ENCODE measurements at regions not wholly inside any gene's neighbourhood (a gene's known extent, or its start where the extent isn't known, plus 50 kb on each side); places are given as distances from the start of the nearest gene placed in this dataset.

DNA sequence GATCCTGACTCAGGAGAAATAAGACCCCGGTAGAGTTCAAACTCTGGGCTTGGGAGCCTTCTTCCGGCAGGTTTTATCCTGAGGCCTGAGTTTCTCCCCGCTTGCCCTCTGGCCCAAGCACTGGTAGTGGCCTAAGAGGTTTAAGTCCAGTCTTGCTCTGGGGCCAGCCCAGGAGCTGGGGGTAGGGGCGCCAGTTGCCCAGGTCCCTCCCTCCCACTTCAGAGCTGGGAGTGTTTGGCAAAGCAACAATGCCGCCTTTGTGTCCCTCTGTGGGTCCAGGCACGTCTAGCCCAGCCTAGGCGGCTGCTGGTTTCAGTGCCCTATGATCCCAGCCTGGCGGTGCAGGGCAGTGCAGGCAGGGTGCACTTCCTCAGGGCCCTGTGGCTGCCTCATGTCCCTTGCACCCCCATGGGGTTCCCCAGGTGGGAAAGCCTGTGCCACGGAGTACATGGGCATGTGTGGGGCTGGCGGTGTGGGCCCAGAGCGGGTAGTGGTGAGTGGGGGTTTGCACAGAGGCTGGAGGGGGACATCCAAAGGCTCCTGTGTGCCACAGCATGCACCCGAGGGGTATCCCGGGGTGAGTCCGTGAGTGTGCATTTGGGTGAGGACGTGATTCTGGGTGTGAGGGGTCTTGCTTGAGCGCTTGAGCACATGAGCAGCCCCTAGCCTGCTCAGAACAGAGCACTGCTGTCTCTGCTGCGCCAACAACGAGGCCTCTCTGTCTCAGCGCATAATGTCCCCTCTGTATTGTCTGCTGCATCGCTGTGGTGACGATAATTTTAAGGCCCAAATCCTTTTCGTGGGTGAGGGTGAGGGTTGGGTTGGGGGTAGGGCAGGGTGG, 61.7 kb upstream of the PSD2 start:
- DNase-seq (no peak), ATAC-seq (ENCODE audit: low read depth in 2 of 2) (peak; percentile 34 to 35)
- H3K4me3 Mint-ChIP-seq, result no peak overlapping the region
- H3K9me3 Mint-ChIP-seq, result no peaks in the 10 kb centered on the region
- H3K27me3 Mint-ChIP-seq, result no peaks in the 10 kb centered on the region
- no peaks in the 10 kb centered on the region for H3K36me3 Mint-ChIP-seq
- peaks cover 2 to 4% (median 3%) of the 10 kb centered on the region in 3 donors for H3K4me1 Mint-ChIP-seq
- H3K27ac Mint-ChIP-seq, result peak overlapping the region in 1 of 6 donors; percentile 54

DNA sequence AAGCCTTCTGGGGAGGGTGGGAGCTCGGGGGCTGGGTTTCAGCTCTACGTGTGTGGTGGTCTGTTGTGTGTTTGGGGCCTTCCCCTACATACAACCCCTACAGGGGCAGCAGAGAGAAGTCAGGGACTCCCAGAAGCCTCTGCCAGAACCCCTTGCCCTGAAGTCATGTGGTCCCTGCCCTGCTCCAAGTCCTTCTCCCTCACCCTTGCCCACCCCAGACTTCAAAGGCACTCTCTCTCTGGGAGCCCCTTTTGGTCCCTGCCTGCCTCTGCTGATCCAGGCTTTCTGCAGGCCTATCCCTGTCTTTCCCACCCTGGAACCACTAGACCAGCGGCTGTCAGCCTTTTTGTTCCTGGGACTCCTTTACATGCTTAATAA, 61.1 kb upstream of the PSD2 start:
- H3K27ac Mint-ChIP-seq, result no peak overlapping the region

GRCh38 chr5:139738193-139739149, 57.1 kb upstream of the PSD2 start:
- no peaks in the 10 kb centered on the region for H3K27me3 Mint-ChIP-seq
- H3K4me3 Mint-ChIP-seq, result peak overlapping the region in 2 of 8 donors; percentile 6 to 12
- ATAC-seq (ENCODE audit: low read depth in 2 of 2) (no peak), DNase-seq (no peak)
- H3K9me3 Mint-ChIP-seq, result no peaks in the 10 kb centered on the region
- peaks cover 39 to 46% (median 46%) of the 10 kb centered on the region in 3 donors for H3K4me1 Mint-ChIP-seq
- no peaks in the 10 kb centered on the region for H3K36me3 Mint-ChIP-seq
- H3K27ac Mint-ChIP-seq, result peak overlapping the region in 1 of 6 donors; percentile 13

More for the DNA sequence above, 61.1 kb upstream of the PSD2 start:
- no peak for DNase-seq
- H3K36me3 Mint-ChIP-seq, result no peaks in the 10 kb centered on the region
- no peak overlapping the region for H3K4me3 Mint-ChIP-seq
- H3K4me1 Mint-ChIP-seq, result peaks cover 6 to 10% (median 7%) of the 10 kb centered on the region in 3 donors
- H3K9me3 Mint-ChIP-seq, result no peaks in the 10 kb centered on the region
- H3K27me3 Mint-ChIP-seq, result no peaks in the 10 kb centered on the region
- no peak for ATAC-seq (ENCODE audit: low read depth in 2 of 2)

- no peaks in the 10 kb centered on the region for H3K36me3 Mint-ChIP-seq
- peaks cover 40 to 54% (median 51%) of the 10 kb centered on the region in 3 donors for H3K4me1 Mint-ChIP-seq
- peak overlapping the region in 6 of 8 donors; percentile 52 to 77 (median 68) for H3K4me3 Mint-ChIP-seq
- no peaks in the 10 kb centered on the region for H3K27me3 Mint-ChIP-seq
- no peaks in the 10 kb centered on the region for H3K9me3 Mint-ChIP-seq
- ATAC-seq (ENCODE audit: low read depth in 2 of 2) (no peak), DNase-seq (no peak)
- peak overlapping the region in 4 of 6 donors; percentile 15 to 85 (median 52) for H3K27ac Mint-ChIP-seq
Observed at GRCh38 chr5:139739150-139739974, 56.2 kb upstream of the PSD2 start.

DNA sequence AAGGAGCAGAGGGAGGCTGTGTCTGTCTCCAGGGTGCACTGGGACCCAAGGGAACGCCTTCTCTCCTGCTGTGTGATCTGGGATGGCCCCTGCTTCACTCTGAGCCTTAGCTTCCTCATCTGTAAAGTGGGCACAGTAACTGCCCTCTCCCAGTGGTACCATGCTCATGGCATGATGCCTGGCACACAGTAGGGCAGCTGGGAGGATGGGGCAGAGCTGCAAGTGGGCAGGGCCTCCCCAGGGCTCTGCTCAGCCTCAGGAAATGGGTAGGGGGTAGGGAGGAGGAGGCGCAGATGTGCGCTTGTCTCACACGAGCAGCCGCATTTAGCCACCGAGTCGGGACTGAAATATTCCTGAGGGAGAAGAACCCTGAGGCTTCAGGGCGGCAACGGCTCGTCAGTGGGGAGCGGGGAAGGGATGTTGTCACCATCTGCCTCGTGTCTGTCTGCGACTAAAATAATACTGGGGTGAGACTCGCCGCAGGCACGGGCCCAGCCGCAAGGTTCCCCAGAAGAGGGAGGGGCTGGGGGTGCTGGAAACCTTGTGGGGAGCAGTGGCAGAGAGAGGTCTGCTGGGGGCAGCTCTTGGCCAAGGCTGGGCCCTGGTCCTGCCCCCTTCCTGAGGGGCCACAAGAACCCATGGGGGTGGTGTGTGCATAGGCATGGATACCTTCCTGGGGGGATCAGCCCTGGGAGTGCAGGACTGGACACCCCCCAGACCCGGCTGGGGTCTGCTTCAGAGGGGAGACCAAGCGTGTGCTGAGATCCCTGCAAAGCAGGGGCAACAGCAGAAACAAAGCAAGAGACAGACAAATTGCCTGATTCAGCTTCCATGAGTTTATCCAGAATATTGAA, 55.2 kb upstream of the PSD2 start:
- Mint-ChIP-seq H3K4me1 (peaks cover 48 to 63% (median 61%) of the 10 kb centered on the region in 3 donors), H3K9me3 (no peaks in the 10 kb centered on the region), H3K27ac (peak overlapping the region; percentile 38 to 94 (median 87)), H3K36me3 (no peaks in the 10 kb centered on the region), H3K4me3 (peak overlapping the region in 7 of 8 donors; percentile 52 to 86 (median 71)), H3K27me3 (no peaks in the 10 kb centered on the region)
- ATAC-seq (ENCODE audit: low read depth in 2 of 2) (peak; percentile 69 to 75), DNase-seq (peak; percentile 64)

DNA sequence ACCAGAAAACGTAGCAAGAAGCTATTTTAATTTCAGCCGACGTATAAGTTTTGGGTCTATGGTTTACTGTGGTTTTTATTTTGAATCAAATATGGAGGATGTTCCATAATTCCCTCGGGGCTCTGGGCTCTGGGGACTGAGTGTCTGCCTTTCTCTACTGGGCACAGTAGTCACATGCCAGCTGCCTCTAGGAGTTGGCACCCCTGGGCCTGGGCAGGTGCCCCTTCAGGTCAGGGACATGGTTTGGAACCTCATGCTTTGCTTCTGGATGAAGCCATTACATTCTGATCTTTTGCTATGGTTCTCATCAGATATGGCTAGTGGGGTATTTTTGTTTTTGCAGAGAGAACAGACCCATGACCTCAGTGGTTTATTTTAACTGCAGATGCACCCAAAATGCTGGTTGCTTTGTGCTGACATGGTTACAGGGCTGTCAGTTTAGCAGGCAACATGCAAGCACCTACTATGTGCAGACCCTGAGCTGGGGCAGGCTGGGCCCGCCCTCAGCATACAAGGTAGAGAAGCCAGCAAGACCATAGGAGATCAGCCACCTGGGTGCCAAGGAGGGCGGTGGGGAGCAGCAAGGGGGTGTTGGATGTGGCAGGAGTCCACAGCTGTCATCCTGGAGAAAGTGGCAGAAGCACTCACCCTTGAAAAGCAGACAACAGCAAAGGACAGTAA, 54.5 kb upstream of the PSD2 start:
- peaks cover 52 to 70% (median 69%) of the 10 kb centered on the region in 3 donors for H3K4me1 Mint-ChIP-seq
- peak overlapping the region in 7 of 8 donors; percentile 52 to 78 (median 71) for H3K4me3 Mint-ChIP-seq
- DNase-seq, result peak; percentile 57
- peak; percentile 56 to 62 for ATAC-seq (ENCODE audit: low read depth in 2 of 2)
- H3K36me3 Mint-ChIP-seq, result no peaks in the 10 kb centered on the region
- H3K9me3 Mint-ChIP-seq, result no peaks in the 10 kb centered on the region
- H3K27ac Mint-ChIP-seq, result peak overlapping the region in 5 of 6 donors; percentile 79 to 93 (median 87)
- no peaks in the 10 kb centered on the region for H3K27me3 Mint-ChIP-seq

DNA sequence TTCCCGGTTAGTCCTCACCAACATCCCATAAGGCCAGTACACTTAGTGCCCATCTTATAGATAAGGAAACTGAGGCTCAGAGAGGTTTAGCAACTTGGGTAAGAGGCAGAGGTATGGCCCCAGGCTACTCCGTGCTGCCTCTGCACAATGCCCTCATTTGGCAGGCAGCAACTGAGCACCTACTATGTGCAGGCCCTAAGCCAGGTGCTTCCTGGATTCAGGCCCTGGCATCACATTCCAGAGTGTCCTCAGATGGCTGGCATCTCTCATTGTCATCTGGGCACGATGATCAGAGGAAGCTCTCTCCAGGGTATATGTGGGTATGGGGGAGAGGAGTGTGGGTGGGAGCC, 53.8 kb upstream of the PSD2 start:
- no peak for DNase-seq
- no peak for ATAC-seq (ENCODE audit: low read depth in 2 of 2)

GRCh38 chr5:139742173-139742903, 53.3 kb upstream of the PSD2 start:
- DNase-seq (no peak), ATAC-seq (ENCODE audit: low read depth in 2 of 2) (no peak)
- Mint-ChIP-seq H3K36me3 (no peaks in the 10 kb centered on the region), H3K27me3 (no peaks in the 10 kb centered on the region), H3K4me1 (peaks cover 61 to 78% (median 77%) of the 10 kb centered on the region in 3 donors), H3K27ac (peak overlapping the region in 5 of 6 donors; percentile 29 to 63 (median 51)), H3K9me3 (no peaks in the 10 kb centered on the region), H3K4me3 (peak overlapping the region in 1 of 8 donors; percentile 25)

More for the DNA sequence above, 53.8 kb upstream of the PSD2 start:
- no peaks in the 10 kb centered on the region for H3K9me3 Mint-ChIP-seq
- peaks cover 55 to 72% (median 71%) of the 10 kb centered on the region in 3 donors for H3K4me1 Mint-ChIP-seq
- H3K27ac Mint-ChIP-seq, result no peak overlapping the region
- no peaks in the 10 kb centered on the region for H3K36me3 Mint-ChIP-seq
- no peaks in the 10 kb centered on the region for H3K27me3 Mint-ChIP-seq
- H3K4me3 Mint-ChIP-seq, result peak overlapping the region in 1 of 8 donors; percentile 78

DNA sequence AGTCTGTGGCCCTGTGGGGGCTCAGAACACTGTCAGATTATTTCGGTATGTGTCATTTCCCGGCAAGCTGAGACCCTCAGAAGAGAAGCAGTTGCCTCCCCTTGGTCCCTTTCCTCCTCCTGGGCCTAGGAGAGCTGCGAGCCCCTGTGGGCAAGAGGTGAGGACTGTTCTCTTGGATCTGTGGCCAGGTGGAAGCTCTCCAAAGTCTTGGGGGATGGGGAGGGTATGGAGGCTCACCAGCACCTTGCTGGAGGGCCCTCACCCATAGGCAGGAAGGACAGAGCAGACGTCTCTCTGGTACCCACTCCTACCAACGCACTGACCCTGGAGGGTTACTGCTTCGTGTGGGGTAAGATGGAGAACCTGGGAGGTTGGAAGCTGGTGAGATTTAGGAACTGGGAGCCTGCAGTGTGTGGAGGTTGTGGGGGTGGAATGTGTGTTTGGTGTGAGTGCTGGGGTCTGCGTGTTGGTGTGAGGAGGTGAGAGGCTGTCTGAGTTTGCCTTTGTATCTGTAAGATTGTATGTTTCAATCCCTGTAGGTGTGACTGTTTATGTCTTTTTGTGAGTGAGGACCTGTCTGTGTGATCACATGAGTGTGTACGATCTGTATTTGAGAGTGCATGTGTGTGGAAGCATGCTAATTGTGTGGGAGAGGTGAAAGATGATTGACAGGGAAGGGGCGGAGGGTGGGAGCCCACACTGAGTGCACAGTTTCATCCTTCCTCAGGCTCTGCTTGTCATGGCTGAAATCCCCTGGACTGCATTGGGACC, 52.4 kb upstream of the PSD2 start:
- Mint-ChIP-seq H3K4me1 (peaks cover 66 to 85% (median 82%) of the 10 kb centered on the region in 3 donors), H3K36me3 (no peaks in the 10 kb centered on the region)

DNA sequence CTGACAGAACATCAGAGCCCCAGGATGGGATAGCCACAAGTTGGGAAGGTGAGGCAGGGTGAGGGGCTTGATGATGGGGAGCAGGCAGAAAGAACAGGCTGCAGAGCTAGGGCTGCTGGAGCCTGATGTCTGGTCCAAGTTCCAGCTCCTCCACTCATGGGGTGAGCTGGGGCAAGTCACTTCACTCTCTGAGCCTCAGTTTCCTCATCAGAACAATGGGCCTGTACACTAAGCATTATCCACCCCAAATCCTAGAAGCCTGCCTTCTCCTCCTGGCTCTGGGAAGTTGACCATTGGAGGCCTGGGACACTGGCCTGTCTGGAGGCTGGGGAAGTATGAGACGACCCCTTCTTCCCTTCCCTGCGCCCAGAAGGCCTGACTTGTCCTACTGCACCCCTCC, 51.8 kb upstream of the PSD2 start:
- H3K9me3 Mint-ChIP-seq, result no peaks in the 10 kb centered on the region
- peaks cover 71 to 91% (median 86%) of the 10 kb centered on the region in 3 donors for H3K4me1 Mint-ChIP-seq
- ATAC-seq (ENCODE audit: low read depth in 2 of 2), result no peak
- no peak for DNase-seq
- H3K4me3 Mint-ChIP-seq, result peak overlapping the region in 1 of 8 donors; percentile 75
- no peaks in the 10 kb centered on the region for H3K27me3 Mint-ChIP-seq
- no peaks in the 10 kb centered on the region for H3K36me3 Mint-ChIP-seq
- H3K27ac Mint-ChIP-seq, result peak overlapping the region in 4 of 6 donors; percentile 40 to 90 (median 46)

More for the DNA sequence above, 52.4 kb upstream of the PSD2 start:
- Mint-ChIP-seq H3K9me3 (no peaks in the 10 kb centered on the region), H3K27ac (peak overlapping the region in 4 of 6 donors; percentile 1 to 61 (median 37)), H3K27me3 (no peaks in the 10 kb centered on the region), H3K4me3 (peak overlapping the region in 2 of 8 donors; percentile 2 to 20)
- DNase-seq, result no peak
- no peak for ATAC-seq (ENCODE audit: low read depth in 2 of 2)
